ENCODE measurements at regions not wholly inside any gene's neighbourhood (a gene's known extent, or its start where the extent isn't known, plus 50 kb on each side); places are given as distances from the start of the nearest gene placed in this dataset.

GRCh38 chr4:28523681-28524190, 1663.1 kb downstream of the STIM2 start:
- no peak for TF ChIP-seq POLR2AphosphoS5 (IDR thresholded peaks at IDR 0.05)
- TF ChIP-seq CTCF (IDR thresholded peaks at IDR 0.05) = no peak
- TF ChIP-seq POLR2A (IDR thresholded peaks at IDR 0.05) = no peak
- DNase-seq (ENCODE audit: low spot score in 2 of 2) = no peak
- Histone ChIP-seq H3K36me3 (no peaks in the 10 kb centered on the region), H3K27ac (no peak overlapping the region), H3K4me3 (no peak overlapping the region), H3K27me3 (no peaks in the 10 kb centered on the region), H3K4me1 (no peaks in the 10 kb centered on the region), H3K9me3 (no peaks in the 10 kb centered on the region)
- intact Hi-C loops (cut with DNase I; ENCODE audit: low total_unique reads) = no loop called here

DNA sequence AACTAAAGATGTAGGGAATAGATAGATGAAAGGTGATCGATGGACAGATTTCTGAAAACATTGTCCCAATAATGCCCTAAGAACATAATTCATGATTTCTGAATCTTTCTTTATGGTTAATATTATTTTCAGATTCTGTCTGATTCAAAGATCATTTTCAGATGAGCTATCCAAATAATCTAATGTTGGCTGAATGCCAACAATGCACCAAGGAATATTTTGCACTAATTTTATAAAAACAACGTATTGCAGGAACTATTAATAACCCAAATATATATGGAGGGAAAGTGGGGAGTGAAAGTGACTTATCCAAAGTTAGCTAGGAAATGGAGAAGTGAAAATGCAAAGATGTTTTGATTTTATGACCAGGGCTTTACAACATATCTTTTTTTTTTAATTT, 1675.5 kb downstream of the STIM2 start:
- Histone ChIP-seq H3K36me3 (no peaks in the 10 kb centered on the region), H3K27ac (no peak overlapping the region), H3K4me1 (no peaks in the 10 kb centered on the region), H3K9me3 (no peaks in the 10 kb centered on the region), H3K27me3 (no peaks in the 10 kb centered on the region), H3K4me3 (no peak overlapping the region)
- intact Hi-C loops (cut with DNase I; ENCODE audit: low total_unique reads) = no loop called here
- TF ChIP-seq POLR2AphosphoS5 (IDR thresholded peaks at IDR 0.05) (no peak), POLR2A (IDR thresholded peaks at IDR 0.05) (no peak), CTCF (IDR thresholded peaks at IDR 0.05) (no peak)
- DNase-seq (ENCODE audit: low spot score in 2 of 2) = no peak

GRCh38 chr4:28545986-28546385, 1685.3 kb downstream of the STIM2 start:
- no peak overlapping the region for H3K4me3 ChIP-seq
- no peak overlapping the region for H3K27ac ChIP-seq
- H3K27me3 ChIP-seq = no peaks in the 10 kb centered on the region
- no peak for DNase-seq (ENCODE audit: low spot score in 2 of 2)
- TF ChIP-seq POLR2AphosphoS5 (IDR thresholded peaks at IDR 0.05) (no peak), POLR2A (IDR thresholded peaks at IDR 0.05) (no peak), CTCF (IDR thresholded peaks at IDR 0.05) (no peak)
- H3K36me3 ChIP-seq = no peaks in the 10 kb centered on the region
- no peaks in the 10 kb centered on the region for H3K4me1 ChIP-seq
- H3K9me3 ChIP-seq = no peaks in the 10 kb centered on the region
- intact Hi-C loops (cut with DNase I; ENCODE audit: low total_unique reads) = no loop called here

DNA sequence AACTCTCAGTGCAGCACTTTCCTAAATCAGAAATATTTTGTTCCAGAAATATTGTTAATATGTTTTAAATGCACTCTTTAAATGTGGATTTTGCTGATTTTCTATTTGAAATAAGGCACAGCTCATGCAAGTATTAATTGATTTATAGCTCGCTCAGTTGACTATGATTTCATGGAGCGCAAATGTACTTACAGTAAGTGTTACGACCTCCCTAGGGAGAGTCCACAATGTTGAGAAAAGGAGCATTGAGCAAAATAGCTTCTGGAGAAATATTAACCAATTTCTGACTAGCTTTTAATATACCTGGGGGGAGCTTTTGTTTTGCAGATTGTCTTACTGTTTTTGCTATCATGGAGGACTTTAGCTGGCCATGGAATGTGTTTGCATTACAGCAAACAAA, 1687.5 kb downstream of the STIM2 start:
- no peaks in the 10 kb centered on the region for H3K27me3 ChIP-seq
- no peaks in the 10 kb centered on the region for H3K36me3 ChIP-seq
- intact Hi-C loops (cut with DNase I; ENCODE audit: low total_unique reads) = no loop called here
- TF ChIP-seq POLR2AphosphoS5 (IDR thresholded peaks at IDR 0.05) = no peak
- DNase-seq (ENCODE audit: low spot score in 2 of 2) = no peak
- no peaks in the 10 kb centered on the region for H3K4me1 ChIP-seq
- H3K4me3 ChIP-seq = no peak overlapping the region
- H3K27ac ChIP-seq = no peak overlapping the region
- H3K9me3 ChIP-seq = no peaks in the 10 kb centered on the region

DNA sequence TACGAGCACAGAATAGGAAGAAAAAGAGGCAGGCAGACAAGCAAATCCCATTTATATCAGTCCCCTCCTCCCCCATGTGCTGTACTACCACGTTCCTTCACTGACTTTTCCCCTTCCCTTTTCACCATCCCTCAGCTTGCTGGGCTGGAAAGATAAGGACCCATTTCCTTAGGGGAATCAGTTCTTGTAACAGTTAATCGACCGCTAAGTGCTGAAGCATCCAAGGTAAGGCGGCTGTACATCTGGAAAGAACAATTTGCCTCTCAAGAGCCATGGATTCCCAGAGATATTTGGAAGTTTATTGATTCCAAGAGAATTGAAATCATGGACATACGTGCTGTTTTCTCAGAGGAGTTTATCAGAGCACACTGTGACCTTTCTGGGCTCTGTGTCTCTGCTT, 1688.0 kb downstream of the STIM2 start:
- Histone ChIP-seq H3K4me3 (no peak overlapping the region), H3K9me3 (no peaks in the 10 kb centered on the region), H3K4me1 (no peaks in the 10 kb centered on the region), H3K27ac (no peak overlapping the region), H3K27me3 (no peaks in the 10 kb centered on the region), H3K36me3 (no peaks in the 10 kb centered on the region)
- no peak for TF ChIP-seq CTCF (IDR thresholded peaks at IDR 0.05)
- intact Hi-C loops (cut with DNase I; ENCODE audit: low total_unique reads) = no loop called here
- no peak for DNase-seq (ENCODE audit: low spot score in 2 of 2)

GRCh38 chr4:28555866-28556265, 1695.2 kb downstream of the STIM2 start:
- Histone ChIP-seq H3K27ac (no peak overlapping the region), H3K4me1 (no peaks in the 10 kb centered on the region), H3K27me3 (no peaks in the 10 kb centered on the region), H3K9me3 (no peaks in the 10 kb centered on the region), H3K4me3 (no peak overlapping the region), H3K36me3 (no peaks in the 10 kb centered on the region)
- intact Hi-C loops (cut with DNase I; ENCODE audit: low total_unique reads) = no loop called here
- DNase-seq (ENCODE audit: low spot score in 2 of 2) = no peak
- TF ChIP-seq POLR2AphosphoS5 (IDR thresholded peaks at IDR 0.05) (no peak), CTCF (IDR thresholded peaks at IDR 0.05) (no peak), POLR2A (IDR thresholded peaks at IDR 0.05) (no peak)
